ENCODE measurements at regions not wholly inside any gene's neighbourhood (a gene's known extent, or its start where the extent isn't known, plus 50 kb on each side); places are given as distances from the start of the nearest gene placed in this dataset.

GRCh38 chr10:33553748-33554571 lies 219.5 kb upstream of the NRP1 start:
- H4K12ac ChIP-seq (ENCODE audit: low read depth, low read length), result no peak overlapping the region
- WGBS (ENCODE audit: extremely low coverage, insufficient coverage, insufficient read length), result no CpG with 5 or more reads among the region's 11 CpGs
- no peaks in the 10 kb centered on the region for H3K79me1 ChIP-seq (ENCODE audit: low read length)
- DNase-seq, result no peak
- peaks cover 0 to 3% of the 10 kb centered on the region in 2 experiments for H3K4me1 ChIP-seq (ENCODE audit: control insufficient read depth in 1 of 2, insufficient read depth in 2 of 2, low read length in 2 of 2)
- H2BK12ac ChIP-seq (ENCODE audit: low read length), result no peak overlapping the region
- no peak overlapping the region for H4K91ac ChIP-seq (ENCODE audit: low read depth, low read length)
- H3K9me3 ChIP-seq (ENCODE audit: insufficient read depth, low read depth, low read length), result peaks cover 2% of the 10 kb centered on the region
- no peak overlapping the region for H2AFZ ChIP-seq (ENCODE audit: insufficient read depth, low read length, poor library complexity)
- no peaks in the 10 kb centered on the region for H3K79me2 ChIP-seq (ENCODE audit: control insufficient read depth, insufficient read depth, low read length, poor library complexity)
- no peak overlapping the region for H3K4ac ChIP-seq (ENCODE audit: low read depth, low read length)
- no peak overlapping the region for H3K23ac ChIP-seq (ENCODE audit: low read length)
- H3K14ac ChIP-seq (ENCODE audit: low read length), result no peak overlapping the region
- no peak overlapping the region for H2BK120ac ChIP-seq (ENCODE audit: insufficient read depth, low read length, poor library complexity)
- no peak overlapping the region for H3K27ac ChIP-seq (ENCODE audit: low read depth, low read length)
- no peaks in the 10 kb centered on the region for H3K27me3 ChIP-seq (ENCODE audit: insufficient read depth, low read length)
- no peak overlapping the region for H2AK5ac ChIP-seq (ENCODE audit: low read length)
- no peaks in the 10 kb centered on the region for H3K36me3 ChIP-seq (ENCODE audit: control insufficient read depth in 1 of 2, insufficient read depth in 2 of 2, low read length in 2 of 2)
- H3K4me3 ChIP-seq (ENCODE audit: low read depth, low read length), result no peak overlapping the region
- H2BK5ac ChIP-seq (ENCODE audit: low read depth, low read length, poor library complexity), result no peak overlapping the region
- no peak overlapping the region for H3K18ac ChIP-seq (ENCODE audit: low read length)
- no peak overlapping the region for H3K9ac ChIP-seq (ENCODE audit: low read length)
- no peak overlapping the region for H4K8ac ChIP-seq (ENCODE audit: low read depth, low read length)
- H3K4me2 ChIP-seq (ENCODE audit: low read length), result no peak overlapping the region

GRCh38 chr10:33552290-33552689 lies 217.8 kb upstream of the NRP1 start:
- H3K9me3 ChIP-seq (ENCODE audit: insufficient read depth, low read depth, low read length), result peaks cover 2% of the 10 kb centered on the region
- peaks cover 0 to 3% of the 10 kb centered on the region in 2 experiments for H3K4me1 ChIP-seq (ENCODE audit: control insufficient read depth in 1 of 2, insufficient read depth in 2 of 2, low read length in 2 of 2)
- H3K4me2 ChIP-seq (ENCODE audit: low read length), result no peak overlapping the region
- no peak overlapping the region for H2BK12ac ChIP-seq (ENCODE audit: low read length)
- no peak overlapping the region for H4K8ac ChIP-seq (ENCODE audit: low read depth, low read length)
- H3K4ac ChIP-seq (ENCODE audit: low read depth, low read length), result no peak overlapping the region
- no peak overlapping the region for H3K4me3 ChIP-seq (ENCODE audit: low read depth, low read length)
- H3K27me3 ChIP-seq (ENCODE audit: insufficient read depth, low read length), result no peaks in the 10 kb centered on the region
- H3K23ac ChIP-seq (ENCODE audit: low read length), result no peak overlapping the region
- H2AK5ac ChIP-seq (ENCODE audit: low read length), result no peak overlapping the region
- no peak for DNase-seq
- H4K91ac ChIP-seq (ENCODE audit: low read depth, low read length), result no peak overlapping the region
- H2AFZ ChIP-seq (ENCODE audit: insufficient read depth, low read length, poor library complexity), result no peak overlapping the region
- WGBS (ENCODE audit: extremely low coverage, insufficient coverage, insufficient read length), result no CpG with 5 or more reads among the region's 4 CpGs
- H3K36me3 ChIP-seq (ENCODE audit: control insufficient read depth in 1 of 2, insufficient read depth in 2 of 2, low read length in 2 of 2), result no peaks in the 10 kb centered on the region
- no peak overlapping the region for H3K27ac ChIP-seq (ENCODE audit: low read depth, low read length)
- H4K12ac ChIP-seq (ENCODE audit: low read depth, low read length), result no peak overlapping the region
- H2BK120ac ChIP-seq (ENCODE audit: insufficient read depth, low read length, poor library complexity), result no peak overlapping the region
- H2BK5ac ChIP-seq (ENCODE audit: low read depth, low read length, poor library complexity), result no peak overlapping the region
- no peak overlapping the region for H3K14ac ChIP-seq (ENCODE audit: low read length)
- H3K79me1 ChIP-seq (ENCODE audit: low read length), result no peaks in the 10 kb centered on the region
- H3K9ac ChIP-seq (ENCODE audit: low read length), result no peak overlapping the region
- no peaks in the 10 kb centered on the region for H3K79me2 ChIP-seq (ENCODE audit: control insufficient read depth, insufficient read depth, low read length, poor library complexity)
- no peak overlapping the region for H3K18ac ChIP-seq (ENCODE audit: low read length)

- no CpG with 5 or more reads among the region's 1 CpG for whole genome bisulfite sequencing (ENCODE audit: extremely low coverage, insufficient coverage, insufficient read length)
Measured at GRCh38 chr10:33550811-33551210, 216.3 kb upstream of the NRP1 start.

GRCh38 chr10:33547976-33548375 lies 213.5 kb upstream of the NRP1 start:
- H3K27me3 ChIP-seq (ENCODE audit: insufficient read depth, low read length), result no peaks in the 10 kb centered on the region
- no peak overlapping the region for H3K4me2 ChIP-seq (ENCODE audit: low read length)
- H3K36me3 ChIP-seq (ENCODE audit: control insufficient read depth in 1 of 2, insufficient read depth in 2 of 2, low read length in 2 of 2), result no peaks in the 10 kb centered on the region
- no peak overlapping the region for H3K9ac ChIP-seq (ENCODE audit: low read length)
- no peak overlapping the region for H2AFZ ChIP-seq (ENCODE audit: insufficient read depth, low read length, poor library complexity)
- H3K14ac ChIP-seq (ENCODE audit: low read length), result no peak overlapping the region
- no peak overlapping the region for H3K4ac ChIP-seq (ENCODE audit: low read depth, low read length)
- no peaks in the 10 kb centered on the region for H3K79me1 ChIP-seq (ENCODE audit: low read length)
- no peaks in the 10 kb centered on the region for H3K9me3 ChIP-seq (ENCODE audit: insufficient read depth, low read depth, low read length)
- no peak overlapping the region for H4K91ac ChIP-seq (ENCODE audit: low read depth, low read length)
- H3K27ac ChIP-seq (ENCODE audit: low read depth, low read length), result no peak overlapping the region
- H3K79me2 ChIP-seq (ENCODE audit: control insufficient read depth, insufficient read depth, low read length, poor library complexity), result no peaks in the 10 kb centered on the region
- H2BK12ac ChIP-seq (ENCODE audit: low read length), result no peak overlapping the region
- no CpG with 5 or more reads among the region's 2 CpGs for WGBS (ENCODE audit: extremely low coverage, insufficient coverage, insufficient read length)
- no peak overlapping the region for H2BK120ac ChIP-seq (ENCODE audit: insufficient read depth, low read length, poor library complexity)
- no peak overlapping the region for H3K4me3 ChIP-seq (ENCODE audit: low read depth, low read length)
- no peaks in the 10 kb centered on the region for H3K4me1 ChIP-seq (ENCODE audit: control insufficient read depth in 1 of 2, insufficient read depth in 2 of 2, low read length in 2 of 2)
- no peak overlapping the region for H2AK5ac ChIP-seq (ENCODE audit: low read length)
- H2BK5ac ChIP-seq (ENCODE audit: low read depth, low read length, poor library complexity), result no peak overlapping the region
- no peak overlapping the region for H4K12ac ChIP-seq (ENCODE audit: low read depth, low read length)
- H3K23ac ChIP-seq (ENCODE audit: low read length), result no peak overlapping the region
- H3K18ac ChIP-seq (ENCODE audit: low read length), result no peak overlapping the region
- H4K8ac ChIP-seq (ENCODE audit: low read depth, low read length), result no peak overlapping the region
- DNase-seq, result peak in 1 of 2 donors; percentile 44

More at GRCh38 chr10:33550811-33551210, 216.3 kb upstream of the NRP1 start:
- H3K79me2 ChIP-seq (ENCODE audit: control insufficient read depth, insufficient read depth, low read length, poor library complexity), result no peaks in the 10 kb centered on the region
- no peak overlapping the region for H2BK12ac ChIP-seq (ENCODE audit: low read length)
- no peak overlapping the region for H4K12ac ChIP-seq (ENCODE audit: low read depth, low read length)
- H4K8ac ChIP-seq (ENCODE audit: low read depth, low read length), result no peak overlapping the region
- DNase-seq, result peak in 1 of 2 donors; percentile 54
- no peak overlapping the region for H3K27ac ChIP-seq (ENCODE audit: low read depth, low read length)
- H3K9ac ChIP-seq (ENCODE audit: low read length), result no peak overlapping the region
- H3K4ac ChIP-seq (ENCODE audit: low read depth, low read length), result no peak overlapping the region
- no peak overlapping the region for H2AK5ac ChIP-seq (ENCODE audit: low read length)
- H3K4me3 ChIP-seq (ENCODE audit: low read depth, low read length), result no peak overlapping the region
- H3K4me1 ChIP-seq (ENCODE audit: control insufficient read depth in 1 of 2, insufficient read depth in 2 of 2, low read length in 2 of 2), result no peaks in the 10 kb centered on the region
- H3K4me2 ChIP-seq (ENCODE audit: low read length), result no peak overlapping the region
- H3K27me3 ChIP-seq (ENCODE audit: insufficient read depth, low read length), result no peaks in the 10 kb centered on the region
- no peak overlapping the region for H3K18ac ChIP-seq (ENCODE audit: low read length)
- no peaks in the 10 kb centered on the region for H3K79me1 ChIP-seq (ENCODE audit: low read length)
- H3K23ac ChIP-seq (ENCODE audit: low read length), result no peak overlapping the region
- no peaks in the 10 kb centered on the region for H3K36me3 ChIP-seq (ENCODE audit: control insufficient read depth in 1 of 2, insufficient read depth in 2 of 2, low read length in 2 of 2)
- no peak overlapping the region for H3K14ac ChIP-seq (ENCODE audit: low read length)
- no peak overlapping the region for H2BK5ac ChIP-seq (ENCODE audit: low read depth, low read length, poor library complexity)
- no peak overlapping the region for H4K91ac ChIP-seq (ENCODE audit: low read depth, low read length)
- no peak overlapping the region for H2BK120ac ChIP-seq (ENCODE audit: insufficient read depth, low read length, poor library complexity)
- peaks cover 2% of the 10 kb centered on the region for H3K9me3 ChIP-seq (ENCODE audit: insufficient read depth, low read depth, low read length)
- H2AFZ ChIP-seq (ENCODE audit: insufficient read depth, low read length, poor library complexity), result no peak overlapping the region

Measured in trophoblast cell (in vitro differentiated cells and primary cell).